Mammary epithelial cell (primary cell): ENCODE measurements at regions not wholly inside any gene's neighbourhood (a gene's known extent, or its start where the extent isn't known, plus 50 kb on each side); places are given as distances from the start of the nearest gene placed in this dataset.

Source experiments
- EZH2 ChIP-seq: IDR thresholded peaks from 2 replicates; pipeline ENCODE4 v1.6.1; 2012; ENCODE audit warnings: low read length, inconsistent platforms, borderline replicate concordance
- TF ChIP-seq, protein P1 (sequence below), 2 donors: IDR thresholded peaks in 1 of 2; conservative IDR thresholded peaks in 1 of 2; 2 replicates each; pipeline ENCODE4 v1.5.1; 2011 to 2012; ENCODE audit warnings: inconsistent platforms in 2 of 2, low read length in 2 of 2, mild to moderate bottlenecking in 2 of 2, control low read depth in 1 of 2, low read depth in 1 of 2; ENCODE audit not compliant: insufficient read depth in 1 of 2; ENCODE audit errors: extremely low read depth in 1 of 2

DNA sequence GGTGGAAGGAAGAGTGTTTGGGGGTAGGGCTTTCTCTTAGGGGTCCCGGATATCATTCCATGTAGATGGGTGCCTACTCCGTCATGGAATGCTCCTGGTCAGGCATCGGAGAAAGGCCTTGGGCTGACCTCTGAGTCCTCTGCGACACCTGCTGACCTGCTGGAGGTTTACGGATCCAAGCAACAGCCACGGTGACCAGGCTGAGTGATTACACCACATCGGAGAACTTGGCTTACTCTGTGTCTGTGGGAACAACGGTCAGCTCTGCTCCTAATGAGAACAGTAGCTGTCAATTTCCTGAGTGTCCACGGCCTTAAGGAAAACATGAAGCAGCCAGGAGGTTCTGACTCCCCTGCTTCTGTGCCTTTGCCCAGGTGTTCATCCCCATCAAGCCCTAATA, 73.2 kb downstream of the TNP1 start:
- TF ChIP-seq, protein P1, sequence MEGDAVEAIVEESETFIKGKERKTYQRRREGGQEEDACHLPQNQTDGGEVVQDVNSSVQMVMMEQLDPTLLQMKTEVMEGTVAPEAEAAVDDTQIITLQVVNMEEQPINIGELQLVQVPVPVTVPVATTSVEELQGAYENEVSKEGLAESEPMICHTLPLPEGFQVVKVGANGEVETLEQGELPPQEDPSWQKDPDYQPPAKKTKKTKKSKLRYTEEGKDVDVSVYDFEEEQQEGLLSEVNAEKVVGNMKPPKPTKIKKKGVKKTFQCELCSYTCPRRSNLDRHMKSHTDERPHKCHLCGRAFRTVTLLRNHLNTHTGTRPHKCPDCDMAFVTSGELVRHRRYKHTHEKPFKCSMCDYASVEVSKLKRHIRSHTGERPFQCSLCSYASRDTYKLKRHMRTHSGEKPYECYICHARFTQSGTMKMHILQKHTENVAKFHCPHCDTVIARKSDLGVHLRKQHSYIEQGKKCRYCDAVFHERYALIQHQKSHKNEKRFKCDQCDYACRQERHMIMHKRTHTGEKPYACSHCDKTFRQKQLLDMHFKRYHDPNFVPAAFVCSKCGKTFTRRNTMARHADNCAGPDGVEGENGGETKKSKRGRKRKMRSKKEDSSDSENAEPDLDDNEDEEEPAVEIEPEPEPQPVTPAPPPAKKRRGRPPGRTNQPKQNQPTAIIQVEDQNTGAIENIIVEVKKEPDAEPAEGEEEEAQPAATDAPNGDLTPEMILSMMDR (conservative IDR thresholded peaks at IDR 0.05 in 1 of 2, IDR thresholded peaks at IDR 0.05 in 1 of 2; ENCODE audit: extremely low read depth in 1 of 2, insufficient read depth in 1 of 2, low read depth in 1 of 2, low read length in 2 of 2): no peak
- TF ChIP-seq EZH2: no peak
